GM18907 (cell line): ENCODE measurements at regions not wholly inside any gene's neighbourhood (a gene's known extent, or its start where the extent isn't known, plus 50 kb on each side); places are given as distances from the start of the nearest gene placed in this dataset.

Source experiments
- ATAC-seq: cut with Tn5 transposase; IDR thresholded peaks from one replicate; pipeline ENCODE4 v1.9.1; 2021; ENCODE audit warnings: mild to moderate bottlenecking, moderate library complexity; ENCODE audit not compliant: unreplicated experiment

- ATAC-seq: no peak
Observed at GRCh38 chr21:29228306-29228705, 70.4 kb upstream of the BACH1 start.

- no peak for ATAC-seq
Observed at GRCh38 chr21:29230551-29231261, 68.0 kb upstream of the BACH1 start.

- ATAC-seq: no peak
Observed at GRCh38 chr21:29231756-29232529, 66.8 kb upstream of the BACH1 start.

DNA sequence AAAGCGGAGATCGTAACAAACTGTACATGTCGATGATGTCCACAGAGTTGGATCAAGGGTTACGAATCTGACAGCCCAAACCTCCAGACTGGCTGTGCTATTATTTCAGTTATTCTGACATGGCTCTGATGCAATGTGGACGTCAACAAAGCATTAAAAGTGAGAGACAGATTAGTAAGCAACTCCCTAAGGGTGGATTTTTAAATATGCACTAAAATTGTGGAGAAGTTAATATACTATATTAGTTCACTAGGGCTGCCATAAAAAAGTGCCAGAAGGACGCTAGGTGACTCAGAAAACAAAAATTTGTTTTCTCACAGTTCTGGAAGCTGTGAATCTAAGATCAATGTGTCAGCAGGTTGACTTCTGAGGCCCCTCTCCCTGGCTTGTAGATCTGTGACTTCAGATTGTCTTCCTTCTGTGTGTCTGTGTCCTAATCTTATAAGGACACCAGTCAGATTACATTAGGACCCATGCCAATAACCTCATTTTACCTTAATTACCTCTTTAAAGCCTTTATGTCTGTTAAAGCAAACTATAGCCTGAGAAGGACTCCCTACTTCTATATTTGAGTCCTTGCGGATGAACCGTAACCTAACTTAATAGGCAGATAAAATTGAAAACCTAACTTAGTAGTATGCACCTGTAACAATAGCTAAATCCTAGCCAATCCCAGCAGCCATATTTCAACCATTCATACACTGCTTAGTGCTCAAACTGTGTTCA is 66.0 kb upstream of the BACH1 start:
- ATAC-seq: no peak

DNA sequence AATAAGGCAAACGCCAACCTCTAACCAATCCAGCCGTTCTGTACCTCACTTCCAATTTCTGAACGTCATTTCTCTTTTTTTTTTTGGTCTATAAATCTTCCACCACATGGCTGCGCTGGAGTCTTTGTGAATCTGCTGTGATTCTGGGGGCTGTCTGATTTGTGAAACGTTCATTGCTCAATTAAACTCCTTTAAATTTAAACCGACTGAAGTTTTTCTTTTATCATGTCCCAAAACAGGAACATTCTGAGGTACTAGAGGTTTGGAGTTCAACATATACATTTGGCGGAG is 65.5 kb upstream of the BACH1 start:
- peak; percentile 27 for ATAC-seq

GRCh38 chr21:29233611-29234540 is 64.8 kb upstream of the BACH1 start:
- ATAC-seq: peak; percentile 71

- ATAC-seq: peak; percentile 64
Observed at GRCh38 chr21:29235714-29236197, 63.0 kb upstream of the BACH1 start.

GRCh38 chr21:29236201-29236600 is 62.5 kb upstream of the BACH1 start:
- ATAC-seq: no peak

DNA sequence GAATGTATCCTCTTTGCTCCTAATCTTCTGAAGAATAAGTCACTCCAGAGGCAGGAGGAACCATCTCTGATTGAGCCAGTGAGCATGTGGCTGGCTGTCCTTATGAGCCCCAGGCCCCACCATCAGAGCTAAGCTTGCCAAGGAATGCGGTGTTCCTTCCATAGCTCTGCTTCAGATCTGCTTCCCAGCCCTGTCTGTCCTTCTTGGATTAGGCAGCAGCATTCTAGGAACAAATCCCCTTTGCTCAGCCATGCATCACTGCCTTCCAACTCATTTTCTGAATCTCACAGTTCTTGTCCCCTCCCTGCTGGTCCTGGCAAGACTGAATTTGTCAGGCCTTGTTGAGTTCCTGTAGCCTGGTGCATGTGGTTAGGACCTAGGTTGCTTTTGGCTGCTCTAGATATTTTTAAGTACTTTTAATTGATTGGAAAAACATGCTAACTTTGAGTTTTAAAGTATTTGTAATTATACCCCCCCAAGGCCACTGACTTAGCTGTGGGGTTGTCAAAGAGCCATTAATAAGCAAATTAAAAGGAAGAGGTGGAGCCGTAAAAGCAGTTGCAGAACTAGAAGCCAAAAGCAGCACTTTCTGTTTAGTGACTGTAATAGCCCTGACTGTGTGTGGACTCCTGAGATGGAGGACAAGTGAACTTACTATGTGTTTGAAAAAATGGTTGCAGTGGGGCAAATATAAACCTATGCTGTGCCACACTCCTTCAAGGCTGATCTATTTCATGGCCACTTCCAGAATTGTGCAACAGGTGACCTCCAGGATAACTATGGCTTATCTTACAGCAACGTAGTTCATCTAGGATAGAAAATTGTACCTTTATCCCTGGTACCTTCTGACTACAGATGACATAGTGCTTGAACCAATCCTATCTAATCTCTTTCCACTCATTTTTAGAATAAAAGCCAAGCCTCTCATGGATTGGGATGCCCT is 61.3 kb upstream of the BACH1 start:
- no peak for ATAC-seq

DNA sequence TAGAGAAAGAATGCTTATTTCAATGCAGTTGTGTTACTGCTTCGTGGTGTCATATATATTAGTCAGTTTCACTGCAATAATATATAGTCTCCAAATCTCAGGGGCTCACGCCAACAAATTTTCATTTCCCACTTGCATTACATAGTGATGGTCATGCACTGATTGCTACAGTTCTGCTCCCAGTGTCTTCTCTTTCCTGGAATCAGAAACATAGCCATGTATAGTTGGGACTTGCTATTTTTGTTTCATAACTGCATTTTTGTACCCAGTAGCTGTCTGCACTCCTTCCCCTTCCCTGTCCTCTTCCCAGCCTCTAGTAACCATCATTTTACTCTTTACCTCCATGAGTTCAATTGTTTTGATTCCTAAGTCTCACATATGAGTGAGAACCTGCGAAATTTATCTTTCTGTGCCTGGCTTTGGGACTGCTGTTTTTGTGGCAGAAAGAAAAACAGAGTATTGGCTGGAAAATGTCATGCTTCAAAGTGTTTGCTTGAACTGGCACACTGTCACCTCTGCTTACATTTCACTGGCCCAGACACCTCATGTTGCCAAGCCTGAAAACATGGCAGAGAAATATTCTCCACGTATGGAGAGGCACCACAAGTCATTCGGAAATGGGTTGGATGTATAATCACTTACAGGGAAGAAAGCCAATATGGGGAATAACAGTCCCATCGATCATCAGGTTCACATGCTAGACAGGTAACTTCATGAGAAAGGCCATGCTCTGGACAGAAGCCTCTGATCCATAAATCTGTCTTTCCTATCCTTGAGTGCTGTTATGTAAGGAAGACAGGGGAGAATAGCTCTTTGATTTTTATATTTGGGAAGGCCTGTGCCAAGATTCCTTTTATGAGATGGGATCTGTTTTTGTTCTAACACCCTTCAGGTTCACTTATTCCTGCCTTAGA is 60.4 kb upstream of the BACH1 start:
- no peak for ATAC-seq

- ATAC-seq: no peak
Observed at GRCh38 chr21:29238967-29239290, 59.8 kb upstream of the BACH1 start.

DNA sequence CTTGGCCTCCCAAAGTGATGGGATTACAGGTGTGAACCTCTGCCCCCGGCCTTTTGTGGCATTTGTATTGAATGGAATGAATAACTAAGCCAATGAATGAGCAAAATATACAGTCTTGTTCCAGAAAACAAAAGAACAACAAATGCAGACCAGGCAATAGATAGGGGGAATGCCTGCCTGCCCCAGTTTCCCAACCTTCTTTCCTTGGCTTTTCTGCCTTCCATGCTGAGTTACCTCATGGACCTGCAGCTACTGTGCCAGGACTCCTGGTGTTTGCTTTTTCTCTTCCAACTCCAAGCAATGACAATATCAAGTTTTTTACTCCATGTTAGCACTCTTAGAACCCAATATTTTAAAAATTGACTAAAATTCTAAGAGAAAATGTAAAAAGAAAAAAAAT is 58.6 kb upstream of the BACH1 start:
- no peak for ATAC-seq

GRCh38 chr21:29242201-29242600 is 56.5 kb upstream of the BACH1 start:
- no peak for ATAC-seq

DNA sequence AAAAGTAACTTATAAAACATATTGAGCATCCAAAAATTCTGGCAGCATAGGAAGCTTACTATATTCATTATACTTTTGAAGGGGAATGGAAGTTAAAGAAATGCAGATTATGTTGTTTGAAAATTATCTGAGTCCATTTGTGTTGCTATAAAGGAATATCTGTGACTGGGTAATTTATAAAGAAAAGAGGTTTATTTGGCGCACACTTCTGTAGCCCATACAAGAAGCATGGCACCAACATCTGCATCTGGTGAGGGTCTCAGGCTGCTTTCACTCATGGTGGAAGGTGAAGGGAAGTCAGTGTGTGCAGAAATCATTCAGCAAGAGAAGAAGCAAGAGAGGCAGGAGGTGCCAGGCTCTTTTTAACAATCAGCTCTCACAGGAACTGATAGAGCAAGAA is 55.5 kb upstream of the BACH1 start:
- ATAC-seq: no peak

DNA sequence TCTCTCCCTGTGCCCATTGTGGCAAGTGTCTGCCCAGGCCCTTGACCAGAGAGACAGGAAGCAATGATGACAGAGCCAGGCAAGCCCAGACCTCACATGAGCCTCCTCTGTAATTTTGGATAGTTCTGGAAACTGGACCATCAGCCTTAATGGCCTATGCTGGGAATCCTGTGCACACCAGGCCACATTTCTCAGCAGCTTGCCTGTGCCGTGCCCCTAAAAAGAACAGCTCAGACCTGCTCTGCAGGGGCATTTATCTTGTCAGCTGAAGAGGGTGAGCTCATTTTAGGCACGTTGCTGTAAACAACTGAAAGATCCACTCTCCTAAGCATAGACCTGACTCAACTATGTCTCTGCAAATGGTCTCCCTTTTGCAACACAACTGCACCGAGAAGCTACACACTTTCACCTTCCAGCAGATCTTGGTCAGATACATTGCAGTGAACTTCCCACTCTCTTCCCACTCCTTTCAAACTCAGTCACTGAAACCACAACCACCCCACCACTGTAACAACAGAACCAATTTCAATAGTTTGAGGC is 53.5 kb upstream of the BACH1 start:
- peak; percentile 75 for ATAC-seq

- ATAC-seq: no peak
Observed at GRCh38 chr21:29245863-29246262, 52.9 kb upstream of the BACH1 start.

GRCh38 chr21:29246614-29247013 is 52.1 kb upstream of the BACH1 start:
- no peak for ATAC-seq

DNA sequence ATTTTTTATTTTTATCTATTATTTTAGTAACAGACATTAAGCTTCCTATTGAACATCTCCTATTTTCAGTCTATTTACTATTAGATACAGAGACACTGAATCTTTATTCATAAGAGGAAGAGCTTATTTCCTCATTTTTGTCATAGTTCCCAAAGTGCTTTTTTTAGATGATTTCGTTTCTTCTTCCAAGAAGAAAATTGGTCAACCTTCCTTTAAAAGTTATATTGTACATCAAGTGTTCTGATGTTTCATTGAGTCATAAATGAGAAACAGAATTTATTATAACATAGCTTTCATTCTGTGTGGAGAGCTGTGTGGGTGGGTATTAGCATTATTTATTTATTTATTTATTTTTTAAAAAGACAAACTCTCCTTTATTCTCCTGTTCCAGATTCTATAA is 50.6 kb upstream of the BACH1 start:
- ATAC-seq: no peak
